Left lung (tissue), 4 donors: ENCODE measurements at regions not wholly inside any gene's neighbourhood (a gene's known extent, or its start where the extent isn't known, plus 50 kb on each side); places are given as distances from the start of the nearest gene placed in this dataset.
"Not testable (repeated sequence)": the region's sequence is repeated elsewhere in the genome, so short reads cannot be mapped to it uniquely, and the experiment has no call there.

Source experiments
- ATAC-seq: fragments of 200-7000 bp; cut with Tn5 transposase; one replicate; pipeline ENCODE4 v1.9.1; 2020; ENCODE audit warnings: moderate library complexity
- DNase-seq, 4 donors: peaks; one replicate each; pipeline ENCODE4 v3.0.0-alpha.2; 2013 to 2020
- H3K27ac ChIP-seq, 2 donors: fragments of 200-600 bp; sonication (generic) in 1 of 2; one replicate each; pipeline versions ENCODE4 v1.5.0 to v1.8.0; 2020 to 2021
- H3K27me3 ChIP-seq, 2 donors: fragments of 200-600 bp; sonication (generic) in 1 of 2; one replicate each; pipeline versions ENCODE4 v1.5.0 to v1.8.0; 2020 to 2021
- H3K36me3 ChIP-seq, 2 donors: fragments of 200-600 bp; sonication (generic) in 1 of 2; one replicate each; pipeline versions ENCODE4 v1.5.0 to v1.8.0; 2020 to 2021
- H3K4me1 ChIP-seq, 2 donors: fragments of 200-600 bp; one replicate each; pipeline ENCODE4 v1.8.0; 2021
- H3K4me3 ChIP-seq, 2 donors: fragments of 200-600 bp; sonication (generic) in 1 of 2; one replicate each; pipeline versions ENCODE4 v1.5.0 to v1.8.0; 2020 to 2021; ENCODE audit warnings: mild to moderate bottlenecking in 1 of 2
- H3K9me3 ChIP-seq, 2 donors: fragments of 200-600 bp; sonication (generic) in 1 of 2; one replicate each; pipeline versions ENCODE4 v1.5.0 to v1.8.0; 2020 to 2021
- intact Hi-C, 2 donors: fragments of 100-400 bp; cut with DNase I; formaldehyde crosslinking; loops; one replicate each; pipeline versions ENCODE4 v1.11.2 to v1.14.2; 2022
- TF ChIP-seq, protein P1 (sequence below), 2 donors: fragments of 200-600 bp; sonication (generic) in 1 of 2; IDR thresholded peaks; one replicate each; pipeline versions ENCODE4 v1.5.0 to v1.8.0; 2021; ENCODE audit warnings: antibody characterized with exemption in 2 of 2
- donor health status: DM: no; HTN: yes; CAD: no.
- donor health status: DM: no; HTN: no; CAD: no.

DNA sequence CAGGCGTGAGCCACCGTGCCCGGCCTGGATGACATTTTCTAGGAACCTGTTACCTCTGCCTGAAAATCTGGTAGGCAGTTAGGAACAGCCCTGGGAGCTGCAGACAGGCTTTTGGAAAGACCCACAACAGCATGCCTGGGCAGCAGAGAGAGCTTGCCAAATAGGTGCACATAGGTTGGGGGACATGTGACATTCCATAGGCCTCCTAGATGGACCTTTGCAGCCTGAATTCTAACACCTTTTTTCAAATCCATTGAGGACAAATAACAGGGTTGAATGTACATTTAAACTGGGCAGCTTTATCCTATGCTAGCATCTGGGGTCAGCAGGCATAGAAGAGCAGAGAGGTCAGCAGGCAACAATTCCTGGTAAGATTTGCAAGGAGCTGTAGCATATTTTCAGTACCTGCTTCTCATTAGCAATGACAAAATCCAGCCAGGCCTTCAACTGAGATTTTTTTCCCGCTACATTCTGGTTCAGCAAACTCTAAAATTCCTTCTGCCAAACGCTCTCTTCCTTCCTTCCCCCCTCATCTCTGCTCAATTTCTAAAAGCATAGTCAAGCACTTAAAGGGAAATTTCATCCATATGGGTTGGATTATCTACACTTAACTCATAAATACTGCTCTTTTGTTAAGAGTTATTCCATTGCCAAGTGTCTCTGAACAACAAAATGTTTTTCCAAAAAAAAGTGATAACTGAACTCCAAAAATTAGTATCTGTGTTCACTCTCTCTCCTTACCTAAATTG is 75.2 kb downstream of the SOWAHC start:
- peaks cover 11 to 14% of the 10 kb centered on the region in 2 donors for H3K4me1 ChIP-seq
- TF ChIP-seq, protein P1, sequence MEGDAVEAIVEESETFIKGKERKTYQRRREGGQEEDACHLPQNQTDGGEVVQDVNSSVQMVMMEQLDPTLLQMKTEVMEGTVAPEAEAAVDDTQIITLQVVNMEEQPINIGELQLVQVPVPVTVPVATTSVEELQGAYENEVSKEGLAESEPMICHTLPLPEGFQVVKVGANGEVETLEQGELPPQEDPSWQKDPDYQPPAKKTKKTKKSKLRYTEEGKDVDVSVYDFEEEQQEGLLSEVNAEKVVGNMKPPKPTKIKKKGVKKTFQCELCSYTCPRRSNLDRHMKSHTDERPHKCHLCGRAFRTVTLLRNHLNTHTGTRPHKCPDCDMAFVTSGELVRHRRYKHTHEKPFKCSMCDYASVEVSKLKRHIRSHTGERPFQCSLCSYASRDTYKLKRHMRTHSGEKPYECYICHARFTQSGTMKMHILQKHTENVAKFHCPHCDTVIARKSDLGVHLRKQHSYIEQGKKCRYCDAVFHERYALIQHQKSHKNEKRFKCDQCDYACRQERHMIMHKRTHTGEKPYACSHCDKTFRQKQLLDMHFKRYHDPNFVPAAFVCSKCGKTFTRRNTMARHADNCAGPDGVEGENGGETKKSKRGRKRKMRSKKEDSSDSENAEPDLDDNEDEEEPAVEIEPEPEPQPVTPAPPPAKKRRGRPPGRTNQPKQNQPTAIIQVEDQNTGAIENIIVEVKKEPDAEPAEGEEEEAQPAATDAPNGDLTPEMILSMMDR (IDR thresholded peaks at IDR 0.05): no peak
- no peaks in the 10 kb centered on the region for H3K27me3 ChIP-seq
- H3K27ac ChIP-seq: no peak overlapping the region
- DNase-seq (peak in 2 of 4 donors; percentile 78 to 81), ATAC-seq (no peak)
- H3K4me3 ChIP-seq: no peak overlapping the region
- no peaks in the 10 kb centered on the region for H3K9me3 ChIP-seq
- intact Hi-C loops: no loop called here
- H3K36me3 ChIP-seq: no peaks in the 10 kb centered on the region

DNA sequence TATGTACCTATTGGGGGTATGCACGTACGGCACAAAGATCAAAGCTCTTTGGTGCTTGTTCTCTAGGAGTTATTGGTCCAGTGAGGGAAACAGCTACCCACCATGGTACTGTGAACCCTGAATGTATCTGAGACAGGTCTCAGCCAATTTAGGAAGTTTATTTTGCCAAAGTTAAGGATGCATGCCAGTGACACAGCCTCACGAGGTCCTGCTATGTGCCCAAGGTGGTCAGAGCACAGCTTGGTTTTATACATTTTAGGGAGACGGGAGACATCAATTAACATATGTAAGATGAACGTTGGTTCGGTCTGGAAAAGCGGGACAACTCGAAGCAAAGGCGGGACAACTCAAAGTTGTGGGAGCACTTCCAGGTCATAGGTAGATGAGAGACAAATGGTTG is 75.8 kb downstream of the SOWAHC start:
- Histone ChIP-seq H3K9me3 (no peaks in the 10 kb centered on the region), H3K4me1 (peaks cover 12 to 14% of the 10 kb centered on the region in 2 donors), H3K27me3 (no peaks in the 10 kb centered on the region), H3K4me3 (no peak overlapping the region), H3K27ac (peak overlapping the region in 1 of 2 donors; percentile 70), H3K36me3 (no peaks in the 10 kb centered on the region)
- intact Hi-C loops: no loop called here
- ATAC-seq (no peak), DNase-seq (no peak)
- TF ChIP-seq, protein P1 (IDR thresholded peaks at IDR 0.05): no peak

DNA sequence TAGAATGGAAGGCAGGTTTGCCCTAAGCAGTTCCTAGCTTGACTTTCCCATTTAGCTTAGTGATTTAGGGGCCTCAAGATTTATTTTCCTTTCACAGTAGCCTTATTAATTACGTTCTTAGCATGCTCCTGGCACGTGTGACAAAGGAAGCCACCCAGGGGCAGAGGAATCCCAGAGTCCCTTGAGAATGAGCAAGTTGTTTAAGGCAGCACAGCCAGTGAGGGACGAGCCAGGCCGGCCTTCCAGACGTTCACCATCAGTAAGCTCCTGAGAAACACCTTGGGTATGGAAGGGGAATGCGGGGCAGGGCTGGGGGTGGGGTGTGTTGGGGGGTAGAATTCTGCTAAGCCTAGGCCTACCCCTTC is 76.3 kb downstream of the SOWAHC start:
- intact Hi-C loops: no loop called here
- no peak overlapping the region for H3K4me3 ChIP-seq
- no peaks in the 10 kb centered on the region for H3K27me3 ChIP-seq
- peaks cover 12 to 14% of the 10 kb centered on the region in 2 donors for H3K4me1 ChIP-seq
- no peaks in the 10 kb centered on the region for H3K9me3 ChIP-seq
- H3K36me3 ChIP-seq: no peaks in the 10 kb centered on the region
- DNase-seq (no peak), ATAC-seq (no peak)
- H3K27ac ChIP-seq: peak overlapping the region in 1 of 2 donors; percentile 70
- TF ChIP-seq, protein P1 (IDR thresholded peaks at IDR 0.05): no peak

DNA sequence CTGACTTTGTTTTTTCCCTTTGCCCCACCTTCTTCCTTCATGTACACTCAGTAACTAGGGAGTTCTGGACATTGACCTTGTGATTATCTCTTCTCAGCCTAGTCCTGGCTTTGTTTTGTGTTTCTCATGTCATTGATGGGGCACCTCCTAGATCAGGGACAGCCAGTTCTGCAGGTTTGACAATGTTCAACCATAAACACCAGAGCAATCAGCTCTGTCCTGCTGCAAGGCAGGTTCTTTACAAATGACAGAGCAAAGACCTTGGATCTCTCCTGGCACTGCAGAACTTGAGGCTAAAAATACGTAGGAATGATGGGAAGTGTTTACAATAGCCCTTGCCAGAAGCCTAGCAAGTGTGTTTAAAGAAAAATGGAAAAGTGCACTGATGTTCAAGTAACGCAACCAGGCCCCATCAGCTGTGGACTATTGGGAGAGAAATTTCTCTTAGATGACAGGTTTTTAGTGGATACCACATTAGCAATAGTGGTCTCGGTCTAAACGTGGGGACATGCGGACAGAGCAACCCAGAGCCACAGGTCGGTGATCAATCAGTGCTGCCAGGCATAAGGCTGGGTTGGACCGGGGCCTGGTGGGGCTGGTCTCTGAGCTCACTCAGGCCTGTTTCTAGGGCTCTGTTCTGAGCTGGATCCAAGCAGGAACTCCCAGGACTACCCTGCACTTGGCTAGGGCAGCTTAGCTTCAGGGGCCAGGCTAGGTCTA is 76.8 kb downstream of the SOWAHC start:
- Histone ChIP-seq H3K4me3 (no peak overlapping the region), H3K9me3 (no peaks in the 10 kb centered on the region), H3K27ac (peak overlapping the region; percentile 70), H3K36me3 (no peaks in the 10 kb centered on the region), H3K27me3 (no peaks in the 10 kb centered on the region), H3K4me1 (peaks cover 12 to 14% of the 10 kb centered on the region in 2 donors)
- ATAC-seq: peak; percentile 72
- intact Hi-C loops: no loop called here
- DNase-seq: peak in 1 of 4 donors; percentile 58
- TF ChIP-seq, protein P1 (IDR thresholded peaks at IDR 0.05): no peak

DNA sequence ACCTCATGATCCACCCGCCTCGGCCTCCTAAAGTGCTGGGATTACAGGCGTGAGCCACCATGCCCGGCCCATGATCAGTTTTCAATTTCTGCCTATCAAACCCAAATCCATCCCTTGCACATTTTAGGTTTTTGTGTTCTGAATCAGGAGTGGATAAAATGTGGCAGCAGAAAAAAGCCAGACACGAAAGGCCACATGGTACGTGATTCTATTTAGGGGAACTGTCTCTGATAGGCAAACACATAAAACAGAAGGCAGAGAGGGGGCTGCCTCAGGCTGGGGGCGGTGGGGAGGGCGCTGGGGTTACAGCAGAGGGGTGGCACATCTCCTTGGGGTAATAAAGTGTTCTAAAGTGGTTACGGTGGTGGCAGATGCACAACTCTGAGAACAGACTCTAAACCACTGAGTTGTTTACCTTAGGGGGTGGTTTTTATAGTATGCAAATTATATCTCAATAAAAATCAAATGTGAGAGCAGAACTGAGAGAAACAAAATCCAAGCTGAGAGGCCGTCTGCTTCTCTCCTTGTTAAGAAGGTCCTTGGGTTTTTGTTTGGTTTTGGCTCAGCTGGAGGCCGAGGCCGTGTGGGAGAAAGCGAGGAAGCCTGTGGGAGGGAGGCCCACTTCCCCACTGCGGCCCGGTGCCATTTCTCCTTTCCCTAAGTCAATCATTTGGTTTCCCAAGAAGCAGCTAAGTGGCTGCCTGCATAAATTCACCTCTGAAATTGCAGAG is 78.0 kb downstream of the SOWAHC start:
- intact Hi-C loops: no loop called here
- H3K9me3 ChIP-seq: no peaks in the 10 kb centered on the region
- no peaks in the 10 kb centered on the region for H3K27me3 ChIP-seq
- H3K36me3 ChIP-seq: no peaks in the 10 kb centered on the region
- ATAC-seq: no peak
- no peak for DNase-seq
- H3K4me3 ChIP-seq: no peak overlapping the region
- peaks cover 12 to 14% of the 10 kb centered on the region in 2 donors for H3K4me1 ChIP-seq
- H3K27ac ChIP-seq: peak overlapping the region in 1 of 2 donors; percentile 33
- TF ChIP-seq, protein P1 (IDR thresholded peaks at IDR 0.05): no peak

DNA sequence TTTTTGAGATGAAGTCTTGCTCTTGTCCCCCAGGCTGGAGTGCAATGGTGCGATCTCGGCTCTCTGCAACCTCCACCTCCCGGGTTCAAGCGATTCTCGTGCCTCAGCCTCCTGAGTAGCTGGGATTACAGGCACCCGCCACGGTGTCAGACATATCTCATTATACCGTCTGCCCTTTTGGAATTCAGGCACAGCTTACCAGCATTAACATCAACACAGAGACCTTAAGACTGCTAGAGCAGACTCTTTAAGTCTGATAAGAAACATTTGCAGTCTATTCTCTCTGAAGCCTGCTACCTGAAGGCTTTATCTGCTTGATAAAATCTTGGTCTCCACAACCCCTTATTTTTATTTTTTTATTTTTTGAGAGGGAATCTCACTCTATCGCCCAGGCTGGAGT is 78.7 kb downstream of the SOWAHC start:
- H3K36me3 ChIP-seq, ATAC-seq, H3K9me3 ChIP-seq, H3K27me3 ChIP-seq, intact Hi-C loops, H3K4me3 ChIP-seq, DNase-seq: not testable (repeated sequence)
- H3K4me1 ChIP-seq: peaks cover 12 to 14% of the 10 kb centered on the region in 2 donors
- H3K27ac ChIP-seq: peak overlapping the region in 1 of 2 donors; percentile 33

DNA sequence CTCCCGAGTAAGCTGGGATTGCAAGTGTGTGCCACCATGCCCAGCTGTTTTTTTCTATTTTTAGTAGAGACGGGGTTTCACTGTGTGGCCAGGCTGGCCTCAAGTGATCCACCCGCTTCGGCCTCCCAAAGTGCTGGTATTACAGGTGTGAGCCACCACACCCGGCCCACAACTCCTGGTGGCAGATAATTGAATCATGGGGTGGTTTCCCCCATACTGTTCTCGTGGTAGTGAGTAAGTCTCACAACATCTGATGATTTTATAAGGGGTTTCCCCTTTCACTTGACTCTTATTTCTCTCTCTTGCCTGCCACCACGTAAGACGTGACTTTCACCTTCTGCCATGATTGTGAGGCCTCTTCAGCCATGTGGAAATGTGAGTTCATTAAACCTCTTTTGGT is 79.1 kb downstream of the SOWAHC start:
- intact Hi-C loops, H3K4me3 ChIP-seq, H3K36me3 ChIP-seq, H3K27ac ChIP-seq, ATAC-seq, DNase-seq, H3K27me3 ChIP-seq, H3K9me3 ChIP-seq: not testable (repeated sequence)
- H3K4me1 ChIP-seq: peaks cover 12 to 14% of the 10 kb centered on the region in 2 donors
